Smooth muscle cell (in vitro differentiated cells): ENCODE measurements at regions not wholly inside any gene's neighbourhood (a gene's known extent, or its start where the extent isn't known, plus 50 kb on each side); places are given as distances from the start of the nearest gene placed in this dataset.

ENCODE experiments used
- DNase-seq: peaks from one replicate; lab custom pipeline; 2025; ENCODE audit not compliant: unreplicated experiment; lab: John Stamatoyannopoulos, UW
- H2AFZ ChIP-seq: fragments of 200-600 bp; sonication (generic); 2 replicates; pipeline ENCODE4 v1.6.0; 2016; ENCODE audit warnings: antibody characterized with exemption, low read depth, mild to moderate bottlenecking
- H3F3A ChIP-seq: fragments of 200-600 bp; sonication (generic); 2 replicates; pipeline ENCODE4 v1.6.0; 2017; ENCODE audit warnings: antibody characterized with exemption, low read depth
- H3K27ac ChIP-seq: fragments of 200-600 bp; sonication (generic); 2 replicates; pipeline ENCODE4 v1.5.1; 2016; ENCODE audit warnings: low read depth, mild to moderate bottlenecking
- H3K27me3 ChIP-seq: fragments of 200-600 bp; sonication (generic); 2 replicates; pipeline ENCODE4 v1.6.1; 2016; ENCODE audit warnings: low read depth, mild to moderate bottlenecking
- H3K36me3 ChIP-seq: fragments of 200-600 bp; sonication (generic); 2 replicates; pipeline ENCODE4 v1.5.1; 2016; ENCODE audit warnings: low read depth
- H3K4me1 ChIP-seq: fragments of 200-600 bp; sonication (generic); 2 replicates; pipeline ENCODE4 v1.5.1; 2016; ENCODE audit warnings: low read depth
- H3K4me2 ChIP-seq: fragments of 200-600 bp; sonication (generic); 2 replicates; pipeline ENCODE4 v1.6.0; 2016; ENCODE audit warnings: mild to moderate bottlenecking
- H3K4me3 ChIP-seq: fragments of 200-600 bp; sonication (generic); 2 replicates; pipeline ENCODE4 v1.5.1; 2016; ENCODE audit warnings: mild to moderate bottlenecking
- H3K79me2 ChIP-seq: fragments of 200-600 bp; sonication (generic); 2 replicates; pipeline ENCODE4 v1.6.0; 2016; ENCODE audit warnings: low read depth, mild to moderate bottlenecking
- H3K9ac ChIP-seq: fragments of 200-600 bp; sonication (generic); 2 replicates; pipeline ENCODE4 v1.6.0; 2016; ENCODE audit warnings: low read depth
- H3K9me3 ChIP-seq: fragments of 200-600 bp; sonication (generic); replicated peaks from 2 replicates; pipeline ENCODE4 v1.5.1; 2016; ENCODE audit warnings: low read depth
- H4K20me1 ChIP-seq: fragments of 200-600 bp; sonication (generic); 2 replicates; pipeline ENCODE4 v1.6.0; 2016; ENCODE audit warnings: low read depth
- WGBS: methylation state at CpG from one replicate; pipeline ENCODE4 v1.1.7; 2016; ENCODE audit warnings: low lambda C conversion rate; 5-methylcytosine and 5-hydroxymethylcytosine counted together
- TF ChIP-seq, protein P1 (sequence below): fragments of 200-600 bp; sonication (generic); IDR thresholded peaks from 2 replicates; pipeline ENCODE4 v1.5.1; 2017; ENCODE audit warnings: borderline replicate concordance, mild to moderate bottlenecking, antibody characterized with exemption; ENCODE audit not compliant: insufficient read depth, poor library complexity, severe bottlenecking

DNA sequence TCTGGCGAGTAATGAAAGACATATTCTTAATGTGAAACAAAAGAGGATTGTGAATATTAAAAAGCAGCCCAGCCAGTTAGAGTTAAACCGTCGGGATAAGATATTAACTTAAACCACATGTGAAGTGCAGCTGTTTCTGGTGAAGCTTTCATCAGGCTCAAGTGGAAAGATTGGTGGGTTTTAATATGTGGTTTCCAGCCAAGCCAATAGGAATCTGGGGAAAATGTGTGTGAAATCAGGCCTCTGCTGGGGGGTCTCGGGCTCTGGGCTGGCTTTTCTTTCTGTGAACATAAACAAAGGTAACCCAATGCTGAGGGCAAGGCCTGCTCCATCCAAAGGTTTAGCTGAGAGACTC, 279.6 kb downstream of the SLC4A3 start:
- Histone ChIP-seq H3K36me3 (no peaks in the 10 kb centered on the region), H3K4me2 (peak overlapping the region; percentile 11), H3K27me3 (peaks cover 5% of the 10 kb centered on the region), H3K27ac (no peak overlapping the region), H3F3A (no peaks in the 10 kb centered on the region), H3K9me3 (no peaks in the 10 kb centered on the region), H2AFZ (no peak overlapping the region), H3K79me2 (no peaks in the 10 kb centered on the region), H3K4me3 (no peak overlapping the region), H4K20me1 (no peaks in the 10 kb centered on the region), H3K9ac (no peak overlapping the region), H3K4me1 (no peaks in the 10 kb centered on the region)
- TF ChIP-seq, protein P1, sequence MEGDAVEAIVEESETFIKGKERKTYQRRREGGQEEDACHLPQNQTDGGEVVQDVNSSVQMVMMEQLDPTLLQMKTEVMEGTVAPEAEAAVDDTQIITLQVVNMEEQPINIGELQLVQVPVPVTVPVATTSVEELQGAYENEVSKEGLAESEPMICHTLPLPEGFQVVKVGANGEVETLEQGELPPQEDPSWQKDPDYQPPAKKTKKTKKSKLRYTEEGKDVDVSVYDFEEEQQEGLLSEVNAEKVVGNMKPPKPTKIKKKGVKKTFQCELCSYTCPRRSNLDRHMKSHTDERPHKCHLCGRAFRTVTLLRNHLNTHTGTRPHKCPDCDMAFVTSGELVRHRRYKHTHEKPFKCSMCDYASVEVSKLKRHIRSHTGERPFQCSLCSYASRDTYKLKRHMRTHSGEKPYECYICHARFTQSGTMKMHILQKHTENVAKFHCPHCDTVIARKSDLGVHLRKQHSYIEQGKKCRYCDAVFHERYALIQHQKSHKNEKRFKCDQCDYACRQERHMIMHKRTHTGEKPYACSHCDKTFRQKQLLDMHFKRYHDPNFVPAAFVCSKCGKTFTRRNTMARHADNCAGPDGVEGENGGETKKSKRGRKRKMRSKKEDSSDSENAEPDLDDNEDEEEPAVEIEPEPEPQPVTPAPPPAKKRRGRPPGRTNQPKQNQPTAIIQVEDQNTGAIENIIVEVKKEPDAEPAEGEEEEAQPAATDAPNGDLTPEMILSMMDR: no peak
- no peak for DNase-seq
- WGBS: 35% methylated on average over 4 of the region's 4 CpGs

DNA sequence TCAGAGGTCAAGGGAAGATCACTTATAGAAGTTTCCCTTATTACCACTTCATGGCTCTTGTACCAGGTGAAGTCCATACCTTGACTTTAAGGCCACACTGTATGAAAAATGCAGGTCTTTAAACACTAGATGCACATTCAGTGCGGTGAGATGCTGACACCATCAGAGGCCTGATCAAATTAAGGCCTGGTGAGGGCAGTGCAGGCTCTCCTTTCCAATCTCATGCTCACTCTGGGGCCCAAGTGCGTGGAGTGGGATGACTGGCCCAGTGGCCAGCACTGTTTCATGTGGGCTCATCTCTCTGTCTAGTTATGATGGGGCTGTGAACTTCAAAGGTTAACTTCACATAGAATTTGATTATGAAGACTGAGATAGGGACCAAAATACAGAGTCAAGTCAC, 281.1 kb downstream of the SLC4A3 start:
- no peak overlapping the region for H3K27ac ChIP-seq
- DNase-seq: no peak
- H3K79me2 ChIP-seq: no peaks in the 10 kb centered on the region
- 92% methylated on average over 2 of the region's 2 CpGs for WGBS
- no peaks in the 10 kb centered on the region for H3K9me3 ChIP-seq
- H3F3A ChIP-seq: no peaks in the 10 kb centered on the region
- no peak overlapping the region for H3K4me3 ChIP-seq
- H3K27me3 ChIP-seq: no peaks in the 10 kb centered on the region
- TF ChIP-seq, protein P1: no peak
- H3K36me3 ChIP-seq: no peaks in the 10 kb centered on the region
- no peak overlapping the region for H3K4me2 ChIP-seq
- H3K9ac ChIP-seq: no peak overlapping the region
- no peaks in the 10 kb centered on the region for H4K20me1 ChIP-seq
- H3K4me1 ChIP-seq: peaks cover 11% of the 10 kb centered on the region
- H2AFZ ChIP-seq: no peak overlapping the region

DNA sequence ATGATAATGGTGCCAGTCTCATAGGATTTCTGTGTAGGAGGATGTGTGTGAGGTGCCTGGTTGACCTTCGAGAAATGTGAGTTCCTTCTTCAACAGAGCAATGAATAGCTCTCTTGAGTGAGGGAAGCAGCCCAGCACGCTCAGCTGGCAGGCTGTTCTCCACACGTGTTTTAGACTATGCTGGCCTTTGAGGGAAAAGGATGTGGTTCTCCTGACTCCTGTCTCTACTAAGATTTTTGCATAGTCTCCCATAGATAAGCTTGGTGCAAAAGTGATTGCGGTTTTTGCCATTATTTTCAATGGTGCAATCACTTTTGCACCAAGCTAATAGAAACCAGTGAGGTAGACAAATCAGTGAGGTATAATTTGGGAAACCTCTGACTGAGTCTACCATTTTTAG, 284.1 kb downstream of the SLC4A3 start:
- no peak for DNase-seq
- WGBS: 76% methylated on average over 4 of the region's 4 CpGs

DNA sequence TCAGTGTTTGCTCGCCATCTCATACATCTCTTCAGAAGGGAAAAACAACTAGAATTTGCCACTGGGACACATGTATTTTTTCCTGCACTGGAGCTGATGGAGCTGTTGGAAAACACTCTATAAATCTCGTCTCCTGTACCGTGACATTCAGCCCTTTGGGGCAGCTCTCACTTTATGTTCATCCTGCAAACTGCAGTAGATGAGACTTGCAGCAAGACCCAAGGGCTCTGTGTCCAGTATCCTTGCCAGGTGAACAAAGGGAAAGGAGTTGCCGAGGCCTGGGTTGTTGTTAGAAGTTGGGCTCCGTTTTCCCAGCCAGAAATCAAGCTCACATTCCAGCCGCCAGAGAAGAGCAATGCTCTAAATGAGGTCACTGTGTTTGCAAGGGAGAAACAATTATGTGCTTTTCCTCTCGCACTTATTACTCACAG, 285.1 kb downstream of the SLC4A3 start:
- no peak overlapping the region for H3K9ac ChIP-seq
- peaks cover 29% of the 10 kb centered on the region for H3K4me1 ChIP-seq
- H3K27me3 ChIP-seq: no peaks in the 10 kb centered on the region
- H4K20me1 ChIP-seq: no peaks in the 10 kb centered on the region
- peak overlapping the region; percentile 72 for H3K4me2 ChIP-seq
- DNase-seq: no peak
- no peak overlapping the region for H3K4me3 ChIP-seq
- peak overlapping the region; percentile 95 for H2AFZ ChIP-seq
- 38% methylated on average over 7 of the region's 7 CpGs for WGBS
- H3F3A ChIP-seq: no peaks in the 10 kb centered on the region
- H3K79me2 ChIP-seq: no peaks in the 10 kb centered on the region
- H3K9me3 ChIP-seq: no peaks in the 10 kb centered on the region
- H3K27ac ChIP-seq: no peak overlapping the region
- TF ChIP-seq, protein P1: peak; percentile 45
- no peaks in the 10 kb centered on the region for H3K36me3 ChIP-seq

More for the DNA sequence above, 284.1 kb downstream of the SLC4A3 start:
- Histone ChIP-seq H3K9me3 (no peaks in the 10 kb centered on the region), H3K79me2 (no peaks in the 10 kb centered on the region), H3K4me1 (peaks cover 25% of the 10 kb centered on the region), H2AFZ (no peak overlapping the region), H3K4me2 (no peak overlapping the region), H3K9ac (no peak overlapping the region), H3K36me3 (no peaks in the 10 kb centered on the region), H3F3A (no peaks in the 10 kb centered on the region), H3K27me3 (no peaks in the 10 kb centered on the region), H3K4me3 (no peak overlapping the region), H3K27ac (no peak overlapping the region), H4K20me1 (no peaks in the 10 kb centered on the region)
- TF ChIP-seq, protein P1: no peak
